GM12878 (cell line): ENCODE measurements at regions not wholly inside any gene's neighbourhood (a gene's known extent, or its start where the extent isn't known, plus 50 kb on each side); places are given as distances from the start of the nearest gene placed in this dataset.

ENCODE experiments used
- CBX5 ChIP-seq: sonication (generic); IDR thresholded peaks from 2 replicates; pipeline ENCODE4 v1.6.1; 2016; ENCODE audit warnings: low read depth, moderate library complexity, mild to moderate bottlenecking, inconsistent platforms
- CTCF ChIP-seq, 3 experiments: IDR thresholded peaks in 2 of 3; conservative IDR thresholded peaks in 1 of 3; 2 replicates each; pipeline ENCODE4 v1.5.1; 2011; ENCODE audit warnings: low read depth in 3 of 3, low read length in 3 of 3, mild to moderate bottlenecking in 3 of 3, control low read depth in 2 of 3, moderate library complexity in 2 of 3, inconsistent platforms in 1 of 3, mixed read lengths in 1 of 3; ENCODE audit not compliant: control insufficient read depth in 2 of 3, insufficient read depth in 1 of 3; ENCODE audit errors: extremely low read depth in 1 of 3
- MAX ChIP-seq: IDR thresholded peaks from 2 replicates; pipeline ENCODE4 v1.6.1; 2012; ENCODE audit warnings: low read depth, low read length, improper control_type of control experiment

- TF ChIP-seq MAX (no peak), CTCF (IDR thresholded peaks at IDR 0.05 in 2 of 3, conservative IDR thresholded peaks at IDR 0.05 in 1 of 3; ENCODE audit: control insufficient read depth in 2 of 3, extremely low read depth in 1 of 3, insufficient read depth in 1 of 3, low read depth in 3 of 3, low read length in 3 of 3) (no peak), CBX5 (no peak)
Measured at GRCh38 chr17:72365857-72366414, 245.1 kb downstream of the SOX9 start.
